OCI-LY7 (cell line): ENCODE measurements at regions not wholly inside any gene's neighbourhood (a gene's known extent, or its start where the extent isn't known, plus 50 kb on each side); places are given as distances from the start of the nearest gene placed in this dataset.

Source experiments
- CTCF ChIP-seq: fragments of 200-600 bp; sonication (generic); conservative IDR thresholded peaks from 2 replicates; pipeline ENCODE4 v1.5.1; 2014; ENCODE audit warnings: mild to moderate bottlenecking, antibody characterized with exemption, low read length, moderate library complexity, mixed read lengths
- EZH2phosphoT487 ChIP-seq: fragments of 200-600 bp; sonication (generic); IDR thresholded peaks from 2 replicates; pipeline ENCODE4 v1.6.1; 2018; ENCODE audit warnings: low read depth, borderline replicate concordance, mild to moderate bottlenecking, mixed run types, antibody characterized with exemption, low read length, moderate library complexity, mixed read lengths

- TF ChIP-seq CTCF: no peak
- TF ChIP-seq EZH2phosphoT487: no peak
Observed at GRCh38 chr3:177930771-177931170, 605.5 kb upstream of the KCNMB2 start.
